ENCODE measurements at regions not wholly inside any gene's neighbourhood (a gene's known extent, or its start where the extent isn't known, plus 50 kb on each side); places are given as distances from the start of the nearest gene placed in this dataset.

DNA sequence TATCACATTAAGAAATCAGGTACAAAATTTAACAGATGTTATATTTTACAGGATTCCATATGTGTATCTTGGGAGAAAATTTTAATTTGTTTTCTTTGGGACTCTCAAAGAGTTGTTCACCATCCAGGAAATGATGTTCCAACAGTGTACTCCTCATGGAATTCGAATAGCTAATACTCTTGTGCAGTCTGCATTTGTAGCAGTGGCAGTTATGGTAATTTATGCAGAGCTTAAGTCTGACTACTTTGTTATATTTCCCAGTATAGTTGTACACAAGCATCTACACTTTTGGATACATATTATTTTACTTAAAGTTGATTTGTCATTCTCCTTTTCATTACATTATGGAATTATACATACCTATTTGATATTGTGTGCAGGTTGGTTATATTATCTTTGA is 436.7 kb upstream of the FBXO33 start:
- TF ChIP-seq POLR2AphosphoS5 (IDR thresholded peaks at IDR 0.05) (no peak), CTCF (IDR thresholded peaks at IDR 0.05; ENCODE audit: poor library complexity, severe bottlenecking) (no peak), MXI1 (conservative IDR thresholded peaks at IDR 0.05; ENCODE audit: poor library complexity, severe bottlenecking) (no peak), RAD21 (conservative IDR thresholded peaks at IDR 0.05) (no peak), EZH2 (IDR thresholded peaks at IDR 0.05; ENCODE audit: borderline replicate concordance, insufficient read depth, low read length, poor library complexity, severe bottlenecking) (no peak), SMC3 (conservative IDR thresholded peaks at IDR 0.05; ENCODE audit: poor library complexity) (no peak), EP300 (conservative IDR thresholded peaks at IDR 0.05; ENCODE audit: poor library complexity, severe bottlenecking) (no peak), TAF1 (IDR thresholded peaks at IDR 0.05; ENCODE audit: low read depth) (no peak)
- TF ChIP-seq, protein P1, sequence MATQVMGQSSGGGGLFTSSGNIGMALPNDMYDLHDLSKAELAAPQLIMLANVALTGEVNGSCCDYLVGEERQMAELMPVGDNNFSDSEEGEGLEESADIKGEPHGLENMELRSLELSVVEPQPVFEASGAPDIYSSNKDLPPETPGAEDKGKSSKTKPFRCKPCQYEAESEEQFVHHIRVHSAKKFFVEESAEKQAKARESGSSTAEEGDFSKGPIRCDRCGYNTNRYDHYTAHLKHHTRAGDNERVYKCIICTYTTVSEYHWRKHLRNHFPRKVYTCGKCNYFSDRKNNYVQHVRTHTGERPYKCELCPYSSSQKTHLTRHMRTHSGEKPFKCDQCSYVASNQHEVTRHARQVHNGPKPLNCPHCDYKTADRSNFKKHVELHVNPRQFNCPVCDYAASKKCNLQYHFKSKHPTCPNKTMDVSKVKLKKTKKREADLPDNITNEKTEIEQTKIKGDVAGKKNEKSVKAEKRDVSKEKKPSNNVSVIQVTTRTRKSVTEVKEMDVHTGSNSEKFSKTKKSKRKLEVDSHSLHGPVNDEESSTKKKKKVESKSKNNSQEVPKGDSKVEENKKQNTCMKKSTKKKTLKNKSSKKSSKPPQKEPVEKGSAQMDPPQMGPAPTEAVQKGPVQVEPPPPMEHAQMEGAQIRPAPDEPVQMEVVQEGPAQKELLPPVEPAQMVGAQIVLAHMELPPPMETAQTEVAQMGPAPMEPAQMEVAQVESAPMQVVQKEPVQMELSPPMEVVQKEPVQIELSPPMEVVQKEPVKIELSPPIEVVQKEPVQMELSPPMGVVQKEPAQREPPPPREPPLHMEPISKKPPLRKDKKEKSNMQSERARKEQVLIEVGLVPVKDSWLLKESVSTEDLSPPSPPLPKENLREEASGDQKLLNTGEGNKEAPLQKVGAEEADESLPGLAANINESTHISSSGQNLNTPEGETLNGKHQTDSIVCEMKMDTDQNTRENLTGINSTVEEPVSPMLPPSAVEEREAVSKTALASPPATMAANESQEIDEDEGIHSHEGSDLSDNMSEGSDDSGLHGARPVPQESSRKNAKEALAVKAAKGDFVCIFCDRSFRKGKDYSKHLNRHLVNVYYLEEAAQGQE (IDR thresholded peaks at IDR 0.05; ENCODE audit: borderline replicate concordance), result no peak
- no peak overlapping the region for H3K4me3 ChIP-seq (ENCODE audit: low read length)
- no peaks in the 10 kb centered on the region for H3K79me2 ChIP-seq (replicated peaks; ENCODE audit: insufficient read depth, low read length)
- H3K9ac ChIP-seq (ENCODE audit: low read length), result no peak overlapping the region
- H3K4me2 ChIP-seq (ENCODE audit: low read length), result no peak overlapping the region
- H2AFZ ChIP-seq (ENCODE audit: low read depth, low read length), result no peak overlapping the region
- H3K36me3 ChIP-seq (ENCODE audit: insufficient read depth, low read length), result no peaks in the 10 kb centered on the region
- no peaks in the 10 kb centered on the region for H3K27me3 ChIP-seq (ENCODE audit: insufficient read depth, low read depth, low read length)
- H3K9me2 ChIP-seq (ENCODE audit: insufficient read depth, low read length), result no peaks in the 10 kb centered on the region
- no peaks in the 10 kb centered on the region for H4K20me1 ChIP-seq (ENCODE audit: insufficient read depth)
- no peaks in the 10 kb centered on the region for H3K9me3 ChIP-seq (ENCODE audit: low read length)
- no peaks in the 10 kb centered on the region for H3F3A ChIP-seq (ENCODE audit: insufficient read depth, low read length, poor library complexity, severe bottlenecking)
- H3K27ac ChIP-seq (ENCODE audit: low read length), result no peak overlapping the region

GRCh38 chr14:39868251-39868650 is 436.0 kb upstream of the FBXO33 start:
- Histone ChIP-seq H3F3A (ENCODE audit: insufficient read depth, low read length, poor library complexity, severe bottlenecking) (no peaks in the 10 kb centered on the region), H3K9ac (ENCODE audit: low read length) (no peak overlapping the region), H4K20me1 (ENCODE audit: insufficient read depth) (no peaks in the 10 kb centered on the region), H3K27ac (ENCODE audit: low read length) (no peak overlapping the region), H2AFZ (ENCODE audit: low read depth, low read length) (no peak overlapping the region), H3K27me3 (ENCODE audit: insufficient read depth, low read depth, low read length) (no peaks in the 10 kb centered on the region), H3K4me3 (ENCODE audit: low read length) (no peak overlapping the region), H3K9me3 (ENCODE audit: low read length) (no peaks in the 10 kb centered on the region), H3K79me2 (replicated peaks; ENCODE audit: insufficient read depth, low read length) (no peaks in the 10 kb centered on the region), H3K9me2 (ENCODE audit: insufficient read depth, low read length) (no peaks in the 10 kb centered on the region), H3K36me3 (ENCODE audit: insufficient read depth, low read length) (no peaks in the 10 kb centered on the region), H3K4me2 (ENCODE audit: low read length) (no peak overlapping the region)
- TF ChIP-seq, protein P1 (IDR thresholded peaks at IDR 0.05; ENCODE audit: borderline replicate concordance), result no peak
- TF ChIP-seq EZH2 (IDR thresholded peaks at IDR 0.05; ENCODE audit: borderline replicate concordance, insufficient read depth, low read length, poor library complexity, severe bottlenecking) (no peak), TAF1 (IDR thresholded peaks at IDR 0.05; ENCODE audit: low read depth) (no peak)

All from neural cell (in vitro differentiated cells).